ENCODE measurements at regions not wholly inside any gene's neighbourhood (a gene's known extent, or its start where the extent isn't known, plus 50 kb on each side); places are given as distances from the start of the nearest gene placed in this dataset.

GRCh38 chr7:13717031-13717430 lies 272.4 kb downstream of the ETV1 start:
- TF ChIP-seq CTCF (IDR thresholded peaks at IDR 0.05) (no peak), EP300 (IDR thresholded peaks at IDR 0.05) (no peak), POLR2AphosphoS5 (IDR thresholded peaks at IDR 0.05) (no peak)

All from stomach (tissue), 4 donors.